IPS DF 4.7 (cell line): ENCODE measurements at regions not wholly inside any gene's neighbourhood (a gene's known extent, or its start where the extent isn't known, plus 50 kb on each side); places are given as distances from the start of the nearest gene placed in this dataset.

Source experiments
- DNase-seq: peaks from one replicate; pipeline ENCODE4 v3.0.0-alpha.2; 2013; ENCODE audit warnings: low spot score; ENCODE audit errors: extremely low read depth

DNA sequence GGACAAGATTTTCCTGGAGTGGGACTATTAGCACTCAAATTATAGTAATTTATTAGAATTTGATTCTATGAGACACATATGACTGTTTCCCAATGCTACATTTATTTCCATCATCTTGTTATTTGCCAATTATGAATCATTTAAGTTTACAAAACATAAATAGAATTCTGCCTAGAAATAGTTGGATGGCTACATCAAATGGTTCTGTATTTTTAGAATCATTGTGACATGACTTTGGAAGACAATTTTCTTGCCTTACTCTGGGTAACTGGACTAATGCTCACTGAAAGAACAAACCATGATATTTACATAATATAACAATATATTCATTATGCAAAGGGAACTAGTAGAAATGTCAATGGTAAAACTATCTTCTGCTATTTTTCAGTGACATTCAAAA is 173.5 kb downstream of the ZIC1 start:
- no peak for DNase-seq

DNA sequence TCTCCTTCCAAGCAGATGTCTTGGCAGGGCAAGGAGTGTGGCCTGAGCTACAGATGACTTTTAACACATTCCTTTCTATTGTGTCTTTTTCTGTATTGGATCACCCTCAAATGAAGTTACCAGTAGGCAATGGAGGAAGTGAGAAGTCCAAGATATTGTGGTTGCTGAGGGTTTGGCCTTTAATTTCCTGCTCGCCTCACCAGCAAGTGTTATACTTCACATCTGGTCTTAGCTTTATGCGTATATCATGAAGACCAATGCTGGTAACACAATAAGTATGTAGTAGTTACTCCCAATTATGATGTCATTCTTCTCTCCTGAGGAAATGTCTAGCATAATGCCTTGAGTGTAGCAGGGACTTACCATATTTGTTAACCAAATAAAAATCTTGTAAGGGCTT is 179.9 kb downstream of the ZIC1 start:
- no peak for DNase-seq

DNA sequence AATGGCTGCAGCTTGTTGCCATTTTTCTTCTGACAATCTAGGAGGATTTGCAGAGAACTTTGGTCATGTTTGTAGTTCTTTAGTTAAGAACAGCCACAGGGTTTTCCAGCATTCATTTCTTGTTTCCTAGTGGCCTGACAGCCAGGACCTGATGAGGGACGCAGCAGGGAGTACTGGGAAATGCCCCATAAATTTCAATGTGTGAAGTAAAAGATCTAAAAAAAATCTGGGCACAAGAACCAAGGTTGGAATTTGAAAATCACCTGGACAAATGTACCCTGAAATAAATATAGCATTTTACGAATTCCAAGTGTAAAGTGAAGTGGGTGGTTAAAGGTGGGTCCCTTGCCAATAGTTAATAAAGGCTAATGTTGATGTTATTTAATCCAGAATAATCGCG is 195.0 kb downstream of the ZIC1 start:
- no peak for DNase-seq

- no peak for DNase-seq
These were observed 204.6 kb downstream of the ZIC1 start for GRCh38 chr3:147613725-147614124.

DNA sequence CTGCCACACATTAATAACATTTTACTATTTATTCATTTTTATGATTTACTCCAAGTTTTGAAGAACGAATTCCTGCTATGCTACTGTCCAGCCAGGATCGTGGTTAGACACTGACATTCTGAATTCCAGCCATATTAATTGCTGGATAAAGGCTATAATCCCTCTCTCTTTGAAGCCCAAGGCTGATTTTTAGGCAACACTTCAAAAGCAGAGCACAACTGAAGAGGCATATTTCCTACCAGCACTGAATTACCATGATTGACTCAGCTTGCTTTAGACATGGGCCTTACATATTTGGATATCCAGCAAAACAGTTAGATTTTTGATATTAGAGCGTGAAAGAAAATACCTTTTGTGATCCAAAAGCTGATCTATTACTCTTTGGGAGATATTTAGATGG is 205.0 kb downstream of the ZIC1 start:
- no peak for DNase-seq

DNA sequence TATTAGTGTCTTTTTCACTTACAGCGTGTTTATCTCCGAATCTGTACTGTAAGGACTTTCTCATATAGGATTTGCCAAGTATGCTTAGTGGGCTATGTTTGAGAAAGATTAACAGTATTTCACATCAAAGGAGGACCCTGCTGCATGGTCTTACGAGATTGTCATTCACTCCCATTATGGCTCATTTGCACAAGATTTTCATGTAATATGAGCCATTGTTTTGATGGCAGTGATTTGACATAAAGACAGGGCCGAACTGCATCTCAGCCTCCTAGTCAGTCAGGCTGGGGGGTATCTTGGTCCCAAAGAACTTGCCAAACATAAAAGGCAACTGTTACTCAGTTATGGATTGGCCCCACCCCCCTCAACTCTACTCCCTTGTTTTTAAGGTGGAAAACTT is 205.9 kb downstream of the ZIC1 start:
- no peak for DNase-seq

GRCh38 chr3:147616998-147617619 is 207.9 kb downstream of the ZIC1 start:
- no peak for DNase-seq

- no peak for DNase-seq
These were observed 209.5 kb downstream of the ZIC1 start for GRCh38 chr3:147618691-147619090.

DNA sequence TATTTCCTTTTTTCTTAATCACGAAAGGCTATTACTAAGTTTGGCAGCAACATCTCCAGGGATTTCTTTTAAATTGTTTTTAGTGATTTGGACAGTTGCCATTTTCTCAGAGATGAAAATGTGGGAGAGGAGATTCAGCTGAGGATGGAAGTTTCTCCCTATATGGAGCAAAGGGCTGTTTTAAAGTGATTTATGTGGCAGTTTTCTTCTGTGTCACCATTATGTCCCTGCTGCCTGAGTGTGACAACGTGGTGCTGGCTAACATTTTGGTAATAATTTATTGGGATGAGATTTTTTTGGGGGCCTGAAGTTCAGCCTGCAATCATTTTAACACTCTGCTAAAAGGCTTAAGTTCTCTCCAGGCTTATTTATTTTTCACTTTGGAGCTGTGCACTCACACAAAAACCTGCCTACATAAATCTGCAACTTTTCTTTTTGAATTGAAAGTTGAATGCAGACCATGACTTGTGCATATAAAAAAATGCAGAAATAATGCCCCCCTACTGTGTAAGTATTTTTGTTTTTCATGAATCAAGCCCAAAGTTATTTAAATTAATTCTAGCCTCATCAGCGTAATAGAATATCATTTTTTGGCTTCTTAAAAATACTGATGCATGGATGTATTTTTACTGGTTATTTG is 210.9 kb downstream of the ZIC1 start:
- DNase-seq = no peak

GRCh38 chr3:147620906-147621305 is 211.7 kb downstream of the ZIC1 start:
- no peak for DNase-seq

GRCh38 chr3:147630921-147631415 is 221.8 kb downstream of the ZIC1 start:
- no peak for DNase-seq

DNA sequence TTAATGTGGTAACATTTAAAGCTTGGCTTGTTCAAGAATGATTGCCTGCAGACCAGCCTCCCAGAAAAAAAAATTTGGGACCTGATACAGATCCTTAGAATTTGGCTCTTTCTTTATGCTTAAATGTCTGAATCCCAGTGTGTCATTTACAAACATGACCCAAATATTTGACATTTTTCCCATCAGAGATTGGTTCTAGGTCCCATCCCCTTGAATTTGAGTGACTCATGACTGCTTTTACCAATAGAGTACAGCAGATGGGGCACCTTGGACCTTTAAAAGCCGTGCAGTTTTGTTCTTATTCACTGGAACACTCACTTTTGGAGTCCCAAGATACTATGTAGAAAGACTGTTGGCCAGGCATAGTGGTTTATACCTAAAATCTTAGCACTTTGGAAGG is 231.6 kb downstream of the ZIC1 start:
- DNase-seq = no peak

DNA sequence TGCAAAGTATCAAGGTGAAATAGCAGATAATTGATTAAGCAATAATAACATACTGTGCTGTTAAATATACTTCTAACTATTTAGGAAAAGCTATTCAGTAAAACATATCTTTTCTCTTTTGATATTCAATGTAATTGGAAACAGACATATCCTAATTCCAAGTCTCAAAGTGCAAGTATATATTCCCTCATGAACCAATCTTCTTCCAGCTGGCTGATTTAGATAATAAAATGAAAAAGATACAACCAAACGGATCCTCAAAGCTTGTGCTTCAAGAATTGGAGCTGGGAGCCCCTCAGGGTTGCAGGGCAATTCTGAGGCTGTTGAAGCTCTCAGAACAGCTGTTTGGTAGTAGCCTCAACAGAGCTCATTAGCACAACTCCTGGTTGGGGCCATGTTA is 236.6 kb downstream of the ZIC1 start:
- DNase-seq = no peak

DNA sequence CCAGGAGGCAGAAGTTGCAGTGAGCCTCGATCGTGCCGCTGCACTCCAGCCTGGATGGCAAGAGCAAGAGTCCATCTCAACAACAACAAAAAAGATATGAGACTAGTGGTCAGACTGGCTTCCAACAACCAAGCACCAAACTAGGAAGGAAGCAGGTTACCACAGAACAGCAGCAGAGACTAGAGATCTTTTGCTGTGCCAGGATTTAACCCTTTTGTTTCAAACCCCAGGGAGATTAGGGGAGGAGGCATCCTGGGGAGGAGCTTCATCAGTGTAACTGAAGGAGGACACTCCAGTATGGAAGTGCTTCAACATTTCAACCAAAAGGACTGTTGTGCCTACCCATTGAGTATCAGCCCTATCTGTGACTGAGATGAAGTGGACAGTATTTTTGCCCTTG is 240.3 kb downstream of the ZIC1 start:
- no peak for DNase-seq

- DNase-seq = no peak
These were observed 242.1 kb downstream of the ZIC1 start for GRCh38 chr3:147651107-147651778.

DNA sequence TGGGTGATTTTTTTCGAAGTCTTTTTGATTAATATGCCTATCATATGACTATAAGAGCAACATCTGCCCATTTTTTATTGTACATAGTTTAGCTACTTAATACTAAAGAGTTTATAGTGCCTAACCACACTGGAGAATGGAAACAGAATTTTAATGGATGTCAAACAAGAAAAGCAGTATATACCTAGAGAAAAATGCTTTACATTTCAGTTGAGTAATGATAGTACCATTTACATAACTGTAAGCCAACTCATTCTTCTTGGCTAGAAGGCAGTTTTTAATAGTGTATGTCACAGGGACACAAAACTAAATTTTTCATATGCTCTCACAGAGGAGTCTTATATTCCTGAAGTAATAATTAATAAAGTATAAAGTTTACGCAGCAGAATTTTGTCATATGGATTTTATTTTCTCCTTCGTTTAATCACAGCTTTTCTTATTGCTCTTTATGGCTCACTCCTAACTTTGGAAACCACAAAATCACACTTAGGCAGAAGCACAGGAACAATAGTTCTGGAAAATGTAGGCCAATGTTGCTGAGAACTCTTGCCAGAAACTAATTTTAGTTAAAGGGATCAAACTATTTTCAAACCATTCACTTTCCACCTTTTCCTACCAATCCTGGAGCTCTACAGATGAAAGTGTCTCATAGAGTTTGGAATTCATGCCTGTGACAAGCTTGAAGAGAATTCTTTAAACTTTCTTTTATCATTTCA is 243.6 kb downstream of the ZIC1 start:
- no peak for DNase-seq

DNA sequence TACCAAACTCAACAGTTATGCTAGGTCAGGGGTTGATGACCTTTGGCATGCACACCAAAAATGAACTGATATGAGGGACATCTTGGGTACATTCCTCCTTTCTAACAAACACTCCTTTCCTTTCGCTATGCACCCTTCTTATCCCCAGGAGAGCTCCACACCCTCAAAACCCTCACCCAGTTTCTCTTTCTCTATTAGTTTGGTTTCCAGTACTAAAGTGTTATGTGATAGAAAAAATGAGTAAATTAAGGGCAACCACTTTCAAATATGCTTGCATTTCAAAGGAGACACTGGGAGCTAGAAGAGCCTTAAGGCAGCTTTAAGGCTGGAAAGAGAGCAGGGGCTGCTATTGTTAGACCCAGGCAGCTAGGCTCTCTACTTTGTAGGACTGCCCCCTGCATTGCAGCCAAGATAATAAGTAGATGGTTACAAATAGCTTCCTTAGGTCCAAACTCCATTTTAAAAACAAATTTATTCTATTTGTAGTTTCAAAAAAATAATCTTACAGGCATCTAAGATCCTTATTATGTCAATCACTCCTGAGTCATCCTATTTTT is 244.3 kb downstream of the ZIC1 start:
- no peak for DNase-seq

DNA sequence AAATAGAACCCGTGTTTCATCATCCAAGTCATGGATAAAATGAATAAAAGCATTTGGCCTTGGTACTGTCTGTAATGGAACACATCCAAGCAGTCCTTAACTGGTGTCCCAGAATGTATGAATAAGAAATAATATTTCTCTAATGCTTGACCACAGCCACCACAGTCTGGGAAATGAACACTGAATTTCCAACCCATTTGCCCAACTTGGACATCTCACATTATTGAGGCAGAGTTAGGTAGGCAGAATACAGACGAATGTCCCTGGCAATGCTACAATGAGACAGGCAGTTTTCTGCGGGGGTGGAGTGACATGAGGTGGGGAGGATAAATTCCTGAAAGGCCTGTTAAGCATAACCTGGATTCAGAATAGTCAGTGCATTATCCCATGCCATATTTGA is 245.7 kb downstream of the ZIC1 start:
- DNase-seq = no peak

DNA sequence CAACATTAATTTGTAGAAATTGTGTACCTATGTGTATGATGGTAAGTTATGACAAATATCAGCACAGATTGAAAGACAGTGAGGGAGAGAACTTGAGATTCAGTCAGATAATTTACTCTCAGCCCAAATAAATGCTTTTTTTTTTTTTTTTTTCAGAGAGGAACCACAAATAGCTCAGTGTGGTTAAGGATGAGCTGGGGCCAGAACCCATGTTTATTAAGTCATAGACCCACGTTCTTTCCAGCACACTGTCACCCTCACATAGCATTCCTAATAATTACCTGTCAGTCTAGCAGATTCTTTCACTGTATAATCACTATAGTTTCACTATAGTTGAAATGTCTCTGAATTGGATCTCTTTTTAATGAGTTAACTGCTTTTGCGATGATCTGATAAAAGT is 246.1 kb downstream of the ZIC1 start:
- DNase-seq = no peak

DNA sequence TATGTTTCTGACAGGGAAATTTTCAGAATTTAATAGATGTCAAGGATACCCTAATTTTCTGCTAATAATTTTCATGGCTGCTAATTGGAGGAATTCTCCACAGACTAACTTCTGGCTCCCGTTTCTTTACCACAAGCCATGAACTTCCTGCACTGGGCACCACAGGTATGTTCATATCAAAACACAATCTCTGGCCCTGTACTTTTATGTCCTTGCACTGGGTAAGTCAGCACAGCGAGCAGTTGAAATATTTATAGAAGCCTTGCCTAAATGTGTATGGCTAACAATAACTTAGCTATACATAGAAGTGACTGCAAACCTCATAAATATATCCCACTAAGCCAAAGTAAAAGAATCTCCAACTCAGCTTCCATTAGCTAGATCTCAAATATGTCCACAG is 246.9 kb downstream of the ZIC1 start:
- no peak for DNase-seq

DNA sequence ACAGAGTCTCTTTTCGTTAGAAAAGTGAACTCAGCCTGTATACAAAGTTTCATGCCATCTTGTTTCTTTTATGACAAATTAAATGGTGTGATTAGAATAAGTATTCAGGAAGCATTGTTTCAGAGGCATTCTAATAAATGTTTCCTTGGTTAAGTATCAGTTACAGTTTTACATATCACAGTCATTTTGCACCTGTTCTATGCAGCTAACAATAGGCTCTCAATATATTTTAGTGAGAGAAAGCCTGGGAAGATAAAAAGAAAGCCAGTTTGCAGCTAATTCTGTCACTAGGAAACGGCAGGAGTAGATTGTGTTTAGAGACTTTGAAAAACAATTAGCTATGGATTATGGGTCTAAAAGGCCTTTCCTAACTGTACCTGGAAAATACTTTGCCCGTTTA is 252.8 kb downstream of the ZIC1 start:
- DNase-seq = no peak

DNA sequence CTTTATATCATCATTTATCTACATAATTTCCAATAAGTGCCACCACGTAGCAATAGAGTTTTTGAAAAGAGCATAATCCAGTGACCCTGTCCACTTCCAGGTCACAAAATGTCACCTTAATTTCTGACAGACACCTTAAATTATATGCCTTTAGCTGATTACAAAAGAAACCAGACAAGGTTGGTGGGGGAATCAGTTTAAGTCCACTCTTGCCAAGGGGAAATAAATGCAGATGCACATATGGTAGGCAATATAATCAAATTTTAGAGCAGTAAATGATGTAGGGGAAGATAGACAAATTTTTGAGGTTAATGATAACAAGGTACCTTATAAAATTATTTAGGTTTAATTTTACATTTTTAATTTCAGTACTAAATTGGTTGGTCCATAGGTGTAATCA is 253.5 kb downstream of the ZIC1 start:
- DNase-seq = no peak
